NCI-H2029 (cell line): ENCODE measurements at regions not wholly inside any gene's neighbourhood (a gene's known extent, or its start where the extent isn't known, plus 50 kb on each side); places are given as distances from the start of the nearest gene placed in this dataset.
"Not testable (repeated sequence)": the region's sequence is repeated elsewhere in the genome, so short reads cannot be mapped to it uniquely, and the experiment has no call there.

Source experiments
- DNase-seq: peaks from one replicate; lab custom pipeline; 2025; lab: John Stamatoyannopoulos, UW

- DNase-seq: no peak
Measured at GRCh38 chr4:81375745-81376144, 96.0 kb downstream of the RASGEF1B start.

- no peak for DNase-seq
Measured at GRCh38 chr4:81369886-81370285, 101.8 kb downstream of the RASGEF1B start.

- no peak for DNase-seq
Measured at GRCh38 chr4:81366779-81367178, 104.9 kb downstream of the RASGEF1B start.

- DNase-seq: no peak
Measured at GRCh38 chr4:81360737-81361136, 111.0 kb downstream of the RASGEF1B start.

GRCh38 chr4:81359207-81359606 lies 112.5 kb downstream of the RASGEF1B start:
- no peak for DNase-seq

GRCh38 chr4:81358154-81358553 lies 113.6 kb downstream of the RASGEF1B start:
- DNase-seq: no peak

GRCh38 chr4:81356621-81357020 lies 115.1 kb downstream of the RASGEF1B start:
- DNase-seq: no peak

- DNase-seq: no peak
Measured at GRCh38 chr4:81355136-81355535, 116.6 kb downstream of the RASGEF1B start.

GRCh38 chr4:81353861-81354260 lies 117.8 kb downstream of the RASGEF1B start:
- no peak for DNase-seq

GRCh38 chr4:81352446-81352835 lies 119.3 kb downstream of the RASGEF1B start:
- no peak for DNase-seq

- DNase-seq: peak; percentile 64
Measured at GRCh38 chr4:81351654-81352445, 119.9 kb downstream of the RASGEF1B start.

- no peak for DNase-seq
Measured at GRCh38 chr4:81350040-81350439, 121.7 kb downstream of the RASGEF1B start.

- no peak for DNase-seq
Measured at GRCh38 chr4:81348778-81349094, 123.0 kb downstream of the RASGEF1B start.

- DNase-seq: no peak
Measured at GRCh38 chr4:81348086-81348777, 123.5 kb downstream of the RASGEF1B start.

GRCh38 chr4:81346719-81347118 lies 125.0 kb downstream of the RASGEF1B start:
- no peak for DNase-seq

- no peak for DNase-seq
Measured at GRCh38 chr4:81343536-81343935, 128.2 kb downstream of the RASGEF1B start.

GRCh38 chr4:81343046-81343445 lies 128.0 kb upstream of the PRKG2 start:
- no peak for DNase-seq

- no peak for DNase-seq
Measured at GRCh38 chr4:81337211-81337610, 122.2 kb upstream of the PRKG2 start.

GRCh38 chr4:81335122-81335912 lies 120.3 kb upstream of the PRKG2 start:
- no peak for DNase-seq

GRCh38 chr4:81330018-81330417 lies 115.0 kb upstream of the PRKG2 start:
- no peak for DNase-seq

- DNase-seq: no peak
Measured at GRCh38 chr4:81326581-81326980, 111.6 kb upstream of the PRKG2 start.

- not testable (repeated sequence) for DNase-seq
Measured at GRCh38 chr4:81324594-81324993, 109.6 kb upstream of the PRKG2 start.

GRCh38 chr4:81319657-81320056 lies 104.6 kb upstream of the PRKG2 start:
- DNase-seq: no peak
